DMS53 treated with DMSO at 0.1 percent for 48 hours (cell line): ENCODE measurements at regions not wholly inside any gene's neighbourhood (a gene's known extent, or its start where the extent isn't known, plus 50 kb on each side); places are given as distances from the start of the nearest gene placed in this dataset.
"Not testable (repeated sequence)": the region's sequence is repeated elsewhere in the genome, so short reads cannot be mapped to it uniquely, and the experiment has no call there.

Experiments used
- DNase-seq: peaks from one replicate; lab custom pipeline; 2025; ENCODE audit not compliant: unreplicated experiment; lab: John Stamatoyannopoulos, UW

GRCh38 chr3:152768478-152768877, 66.5 kb upstream of the P2RY1 start:
- no peak for DNase-seq

- no peak for DNase-seq
These were observed 65.4 kb upstream of the P2RY1 start for GRCh38 chr3:152769523-152769922.

GRCh38 chr3:152770296-152770695, 64.6 kb upstream of the P2RY1 start:
- DNase-seq, result no peak

GRCh38 chr3:152771120-152771519, 63.8 kb upstream of the P2RY1 start:
- DNase-seq, result no peak

GRCh38 chr3:152772674-152773225, 62.2 kb upstream of the P2RY1 start:
- no peak for DNase-seq

GRCh38 chr3:152773633-152774032, 61.3 kb upstream of the P2RY1 start:
- DNase-seq, result no peak

- DNase-seq, result not testable (repeated sequence)
These were observed 60.7 kb upstream of the P2RY1 start for GRCh38 chr3:152774230-152774629.

GRCh38 chr3:152778022-152778421, 56.9 kb upstream of the P2RY1 start:
- DNase-seq, result no peak

- no peak for DNase-seq
These were observed 55.3 kb upstream of the P2RY1 start for GRCh38 chr3:152779653-152780052.

- no peak for DNase-seq
These were observed 54.4 kb upstream of the P2RY1 start for GRCh38 chr3:152780553-152780952.

- no peak for DNase-seq
These were observed 49.9 kb upstream of the P2RY1 start for GRCh38 chr3:152785051-152785450.
